Activated naive CD8-positive, alpha-beta T cell treated with anti-CD3 and anti-CD28 coated beads, Interleukin-2, amount 50 U/mL, for 24 hours (primary cell): ENCODE measurements at regions not wholly inside any gene's neighbourhood (a gene's known extent, or its start where the extent isn't known, plus 50 kb on each side); places are given as distances from the start of the nearest gene placed in this dataset.

Source experiments
- ATAC-seq: fragments of 150-1000 bp; cut with Tn5 transposase; one replicate; pipeline ENCODE4 v1.10.0; 2021
- DNase-seq: peaks from one replicate; pipeline ENCODE4 v3.0.0; 2021
- H3K27ac Mint-ChIP-seq: one replicate; pipeline ENCODE4 v1.8.0; 2021; ENCODE audit warnings: mild to moderate bottlenecking, mixed read lengths
- H3K27me3 Mint-ChIP-seq: one replicate; pipeline ENCODE4 v1.8.0; 2021; ENCODE audit warnings: mixed read lengths
- H3K36me3 Mint-ChIP-seq: one replicate; pipeline ENCODE4 v1.8.0; 2021; ENCODE audit warnings: low read depth, mixed read lengths
- H3K4me1 Mint-ChIP-seq: one replicate; pipeline ENCODE4 v1.8.0; 2021; ENCODE audit warnings: mixed read lengths
- H3K4me3 Mint-ChIP-seq: one replicate; pipeline ENCODE4 v1.8.0; 2021; ENCODE audit warnings: mild to moderate bottlenecking, moderate library complexity, mixed read lengths
- H3K9me3 Mint-ChIP-seq: one replicate; pipeline ENCODE4 v1.8.0; 2021; ENCODE audit warnings: mixed read lengths

DNA sequence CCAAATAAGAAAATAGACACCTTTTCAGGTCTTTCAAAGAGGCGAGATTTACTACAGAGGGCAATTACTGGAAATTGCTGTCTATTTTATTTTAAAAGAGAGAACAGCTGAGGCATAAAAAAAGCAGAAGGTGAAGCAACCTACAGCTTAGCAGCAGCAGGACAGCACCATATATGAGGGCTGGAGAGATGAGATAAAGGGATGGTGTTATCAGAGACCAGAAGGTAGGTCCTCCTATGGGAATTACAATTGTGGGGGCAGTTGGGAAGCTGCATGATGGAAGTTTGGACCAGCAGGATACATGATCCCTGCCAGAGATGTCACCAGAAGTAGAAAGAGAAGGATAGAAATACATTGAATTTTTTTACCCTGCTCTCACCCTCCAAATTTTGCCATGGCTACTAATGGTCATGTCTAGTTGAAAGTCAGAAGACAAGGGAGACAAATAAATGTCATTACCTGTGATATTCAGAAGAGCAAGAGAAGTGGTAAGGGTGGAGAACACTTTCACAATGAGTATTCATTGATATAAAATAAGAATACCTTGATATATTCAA, 77.2 kb upstream of the CALCR start:
- H3K27me3 Mint-ChIP-seq: no peaks in the 10 kb centered on the region
- H3K36me3 Mint-ChIP-seq: no peaks in the 10 kb centered on the region
- H3K4me1 Mint-ChIP-seq: no peaks in the 10 kb centered on the region
- DNase-seq (no peak), ATAC-seq (no peak)
- H3K27ac Mint-ChIP-seq: no peak overlapping the region
- no peaks in the 10 kb centered on the region for H3K9me3 Mint-ChIP-seq
- H3K4me3 Mint-ChIP-seq: no peak overlapping the region

DNA sequence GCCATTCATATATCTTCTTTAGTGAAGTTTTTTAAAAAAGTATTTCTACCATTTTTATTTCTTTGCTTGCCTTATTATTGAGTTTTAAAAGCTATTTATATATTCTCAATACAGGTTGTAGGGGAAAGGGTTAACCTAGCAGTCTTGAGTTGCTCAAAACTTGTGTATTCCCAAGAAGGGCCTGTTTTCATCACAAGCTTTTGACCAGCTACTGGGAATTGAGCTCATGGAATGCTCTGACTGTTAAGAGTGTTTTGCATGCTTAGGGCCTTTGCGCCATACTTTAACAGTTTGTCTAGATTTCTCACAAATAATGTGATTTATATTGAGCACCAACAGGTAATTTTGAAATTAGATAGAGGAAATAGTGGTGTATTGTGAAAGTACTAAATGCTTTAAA, 72.0 kb upstream of the CALCR start:
- no peaks in the 10 kb centered on the region for H3K27me3 Mint-ChIP-seq
- no peak for ATAC-seq

GRCh38 chr7:93636276-93636675, 61.8 kb upstream of the CALCR start:
- Mint-ChIP-seq H3K4me3 (no peak overlapping the region), H3K27me3 (no peaks in the 10 kb centered on the region), H3K9me3 (no peaks in the 10 kb centered on the region), H3K36me3 (no peaks in the 10 kb centered on the region), H3K27ac (no peak overlapping the region), H3K4me1 (no peaks in the 10 kb centered on the region)
- DNase-seq (no peak), ATAC-seq (no peak)

More for the DNA sequence above, 72.0 kb upstream of the CALCR start:
- Mint-ChIP-seq H3K36me3 (no peaks in the 10 kb centered on the region), H3K27ac (no peak overlapping the region), H3K9me3 (no peaks in the 10 kb centered on the region), H3K4me1 (no peaks in the 10 kb centered on the region), H3K4me3 (no peak overlapping the region)
- DNase-seq: no peak

- no peaks in the 10 kb centered on the region for H3K27me3 Mint-ChIP-seq
- no peaks in the 10 kb centered on the region for H3K36me3 Mint-ChIP-seq
- ATAC-seq: no peak
- no peak for DNase-seq
- H3K27ac Mint-ChIP-seq: no peak overlapping the region
- H3K9me3 Mint-ChIP-seq: no peaks in the 10 kb centered on the region
- H3K4me3 Mint-ChIP-seq: no peak overlapping the region
- no peaks in the 10 kb centered on the region for H3K4me1 Mint-ChIP-seq
Observed at GRCh38 chr7:93632371-93632770, 57.8 kb upstream of the CALCR start.

DNA sequence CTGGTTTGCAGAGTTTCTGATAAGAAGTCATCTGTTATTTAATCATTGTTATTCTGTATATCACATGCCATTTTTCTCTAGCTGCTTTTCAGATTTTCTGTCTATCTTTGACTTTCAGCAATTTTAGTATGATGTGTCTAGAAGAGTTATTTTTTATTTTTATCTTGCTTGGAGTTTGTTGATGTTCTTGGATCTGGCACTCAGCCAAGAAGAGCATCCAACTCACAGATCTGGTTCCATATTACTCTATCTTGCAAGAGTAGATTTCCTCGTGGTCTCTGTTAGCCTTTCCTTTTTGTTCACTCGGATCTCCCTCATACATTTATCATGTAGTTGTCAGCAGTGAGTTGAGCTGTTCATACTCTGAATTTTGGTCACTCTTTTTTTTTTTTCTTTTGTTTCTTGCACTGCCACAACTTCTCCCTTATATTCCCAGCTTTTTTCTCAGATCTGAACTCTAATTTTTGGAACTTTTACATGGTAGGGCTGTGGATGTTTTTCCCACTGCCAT, 54.8 kb upstream of the CALCR start:
- no peaks in the 10 kb centered on the region for H3K36me3 Mint-ChIP-seq
- H3K9me3 Mint-ChIP-seq: peaks cover 5% of the 10 kb centered on the region
- no peak for DNase-seq
- H3K4me1 Mint-ChIP-seq: no peaks in the 10 kb centered on the region
- no peaks in the 10 kb centered on the region for H3K27me3 Mint-ChIP-seq
- no peak for ATAC-seq
- H3K27ac Mint-ChIP-seq: no peak overlapping the region
- H3K4me3 Mint-ChIP-seq: no peak overlapping the region

DNA sequence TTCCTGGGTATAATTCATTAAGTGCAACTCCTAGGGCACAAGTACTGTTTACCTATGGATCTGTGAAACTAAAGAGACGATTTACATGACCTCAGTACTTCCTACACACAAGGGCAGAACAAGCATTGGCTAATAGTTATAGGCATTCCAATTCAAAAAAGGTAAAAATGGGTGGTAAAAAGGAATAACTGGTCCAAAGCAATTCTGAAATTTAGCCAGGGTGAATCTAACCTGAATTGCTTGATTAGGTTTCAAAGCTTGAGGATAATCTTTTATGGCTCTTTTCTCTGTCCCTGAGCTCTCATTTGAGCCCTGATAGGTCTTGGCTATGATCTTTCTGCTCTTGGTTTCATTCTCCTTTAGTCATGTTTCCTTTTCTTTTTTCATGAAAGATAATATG, 52.3 kb upstream of the CALCR start:
- no peaks in the 10 kb centered on the region for H3K36me3 Mint-ChIP-seq
- no peak overlapping the region for H3K27ac Mint-ChIP-seq
- H3K9me3 Mint-ChIP-seq: peaks cover 5% of the 10 kb centered on the region
- no peaks in the 10 kb centered on the region for H3K27me3 Mint-ChIP-seq
- DNase-seq (no peak), ATAC-seq (no peak)
- H3K4me3 Mint-ChIP-seq: no peak overlapping the region
- no peaks in the 10 kb centered on the region for H3K4me1 Mint-ChIP-seq
